Nephron (organoid): ENCODE measurements at regions not wholly inside any gene's neighbourhood (a gene's known extent, or its start where the extent isn't known, plus 50 kb on each side); places are given as distances from the start of the nearest gene placed in this dataset.
"Not testable (repeated sequence)": the region's sequence is repeated elsewhere in the genome, so short reads cannot be mapped to it uniquely, and the experiment has no call there.

Source experiments
- H3K27ac Mint-ChIP-seq, 3 experiments: 2 replicates each; pipeline ENCODE4 v1.8.0; 2020; ENCODE audit warnings: mixed read lengths in 3 of 3, mild to moderate bottlenecking in 2 of 3, moderate library complexity in 1 of 3
- H3K27me3 Mint-ChIP-seq: 2 replicates; pipeline ENCODE4 v1.8.0; 2021; ENCODE audit warnings: low read depth, mild to moderate bottlenecking, moderate library complexity, mixed read lengths
- H3K36me3 Mint-ChIP-seq: 2 replicates; pipeline ENCODE4 v1.8.0; 2020; ENCODE audit warnings: low read depth, mixed read lengths
- H3K4me1 Mint-ChIP-seq: 2 replicates; pipeline ENCODE4 v1.8.0; 2020; ENCODE audit warnings: mixed read lengths
- H3K4me3 Mint-ChIP-seq, 3 experiments: 2 replicates each; pipeline ENCODE4 v1.8.0; 2020; ENCODE audit warnings: mild to moderate bottlenecking in 3 of 3, mixed read lengths in 3 of 3, moderate library complexity in 2 of 3
- H3K9me3 Mint-ChIP-seq: 2 replicates; pipeline ENCODE4 v1.8.0; 2020; ENCODE audit warnings: mixed read lengths
- TF ChIP-seq, protein P1 (sequence below), 3 experiments: fragments of 200-600 bp; sonication (generic); IDR thresholded peaks; one replicate each; pipeline ENCODE4 v1.5.0; 2021; ENCODE audit warnings: antibody characterized with exemption in 3 of 3; ENCODE audit not compliant: unreplicated experiment in 3 of 3

- H3K27me3 Mint-ChIP-seq, result peaks cover 6% of the 10 kb centered on the region
Measured at GRCh38 chr7:11266101-11266500, 292.4 kb downstream of the PHF14 start.

DNA sequence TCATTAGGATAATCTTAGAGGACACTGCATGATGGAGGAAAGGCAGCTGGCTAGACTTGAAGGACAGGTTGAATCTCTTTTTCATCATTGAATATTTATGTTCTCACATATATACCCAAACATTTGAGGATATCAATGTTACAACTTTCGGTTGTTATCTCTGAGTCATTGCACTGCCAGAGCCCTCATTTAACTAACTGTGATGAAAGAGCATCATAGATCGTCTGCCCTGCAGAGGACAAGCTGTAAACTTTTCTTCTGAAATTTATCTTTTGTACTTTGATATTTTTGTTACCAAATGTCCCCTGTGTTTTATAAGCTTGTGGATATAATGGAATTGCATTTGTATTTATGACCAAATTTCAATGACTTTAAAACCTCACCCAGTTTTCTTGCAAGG lies 298.7 kb downstream of the PHF14 start:
- TF ChIP-seq, protein P1, sequence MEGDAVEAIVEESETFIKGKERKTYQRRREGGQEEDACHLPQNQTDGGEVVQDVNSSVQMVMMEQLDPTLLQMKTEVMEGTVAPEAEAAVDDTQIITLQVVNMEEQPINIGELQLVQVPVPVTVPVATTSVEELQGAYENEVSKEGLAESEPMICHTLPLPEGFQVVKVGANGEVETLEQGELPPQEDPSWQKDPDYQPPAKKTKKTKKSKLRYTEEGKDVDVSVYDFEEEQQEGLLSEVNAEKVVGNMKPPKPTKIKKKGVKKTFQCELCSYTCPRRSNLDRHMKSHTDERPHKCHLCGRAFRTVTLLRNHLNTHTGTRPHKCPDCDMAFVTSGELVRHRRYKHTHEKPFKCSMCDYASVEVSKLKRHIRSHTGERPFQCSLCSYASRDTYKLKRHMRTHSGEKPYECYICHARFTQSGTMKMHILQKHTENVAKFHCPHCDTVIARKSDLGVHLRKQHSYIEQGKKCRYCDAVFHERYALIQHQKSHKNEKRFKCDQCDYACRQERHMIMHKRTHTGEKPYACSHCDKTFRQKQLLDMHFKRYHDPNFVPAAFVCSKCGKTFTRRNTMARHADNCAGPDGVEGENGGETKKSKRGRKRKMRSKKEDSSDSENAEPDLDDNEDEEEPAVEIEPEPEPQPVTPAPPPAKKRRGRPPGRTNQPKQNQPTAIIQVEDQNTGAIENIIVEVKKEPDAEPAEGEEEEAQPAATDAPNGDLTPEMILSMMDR (IDR thresholded peaks at IDR 0.05; ENCODE audit: unreplicated experiment in 3 of 3), result no peak
- no peak overlapping the region for H3K27ac Mint-ChIP-seq
- H3K9me3 Mint-ChIP-seq, result no peaks in the 10 kb centered on the region
- no peaks in the 10 kb centered on the region for H3K36me3 Mint-ChIP-seq
- no peak overlapping the region for H3K4me3 Mint-ChIP-seq
- no peaks in the 10 kb centered on the region for H3K27me3 Mint-ChIP-seq
- H3K4me1 Mint-ChIP-seq, result no peaks in the 10 kb centered on the region

More at GRCh38 chr7:11266101-11266500, 292.4 kb downstream of the PHF14 start:
- Mint-ChIP-seq H3K4me3 (no peak overlapping the region), H3K36me3 (no peaks in the 10 kb centered on the region), H3K27ac (no peak overlapping the region), H3K9me3 (no peaks in the 10 kb centered on the region), H3K4me1 (no peaks in the 10 kb centered on the region)
- TF ChIP-seq, protein P1 (IDR thresholded peaks at IDR 0.05; ENCODE audit: unreplicated experiment in 3 of 3), result no peak

DNA sequence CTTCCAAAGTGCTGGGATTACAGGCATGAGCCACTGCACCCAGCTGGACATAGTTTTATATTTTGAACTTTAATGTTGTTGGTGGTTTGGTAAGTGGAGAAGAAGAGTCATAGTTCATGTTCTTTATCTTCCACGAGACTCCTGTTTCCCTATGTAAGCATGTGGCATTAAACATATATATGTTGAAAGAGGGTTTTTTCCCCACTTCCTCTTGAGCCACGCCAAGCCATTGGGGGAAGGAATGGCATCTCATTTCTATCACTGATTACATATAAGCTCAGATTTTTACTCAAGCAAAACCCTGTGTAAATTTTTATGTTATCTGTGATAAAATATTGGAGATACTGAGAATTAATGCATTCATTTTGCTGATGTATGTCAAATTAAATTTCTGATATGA lies 300.4 kb downstream of the PHF14 start:
- H3K9me3 Mint-ChIP-seq, result no peaks in the 10 kb centered on the region
- H3K36me3 Mint-ChIP-seq, result no peaks in the 10 kb centered on the region
- TF ChIP-seq, protein P1 (IDR thresholded peaks at IDR 0.05; ENCODE audit: unreplicated experiment in 3 of 3), result no peak
- H3K4me1 Mint-ChIP-seq, result no peaks in the 10 kb centered on the region
- H3K4me3 Mint-ChIP-seq, result no peak overlapping the region
- no peaks in the 10 kb centered on the region for H3K27me3 Mint-ChIP-seq
- H3K27ac Mint-ChIP-seq, result no peak overlapping the region

- TF ChIP-seq, protein P1 (IDR thresholded peaks at IDR 0.05; ENCODE audit: unreplicated experiment in 3 of 3), result no peak
- H3K36me3 Mint-ChIP-seq, result no peaks in the 10 kb centered on the region
- peaks cover 3% of the 10 kb centered on the region for H3K9me3 Mint-ChIP-seq
- no peaks in the 10 kb centered on the region for H3K27me3 Mint-ChIP-seq
- no peak overlapping the region for H3K4me3 Mint-ChIP-seq
- H3K4me1 Mint-ChIP-seq, result no peaks in the 10 kb centered on the region
- H3K27ac Mint-ChIP-seq, result no peak overlapping the region
Measured at GRCh38 chr7:11281953-11282352, 308.3 kb downstream of the PHF14 start.

DNA sequence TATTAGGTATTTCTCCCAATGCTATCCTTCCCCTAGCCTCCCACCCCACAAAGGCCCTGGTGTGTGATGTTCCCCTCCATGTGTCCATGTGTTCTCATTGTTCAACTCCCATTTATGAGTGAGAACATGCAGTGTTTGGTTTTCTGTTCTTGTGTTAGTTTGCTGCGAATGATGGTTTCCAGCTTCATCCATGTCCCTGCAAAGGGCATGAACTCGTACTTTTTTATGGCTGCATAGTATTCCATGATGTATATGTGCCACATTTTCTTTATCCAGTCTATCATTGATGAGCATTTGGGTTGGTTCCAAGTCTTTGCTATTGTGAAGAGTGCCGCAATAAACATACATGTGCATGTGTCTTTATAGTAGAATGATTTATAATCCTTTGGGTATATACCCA lies 309.9 kb downstream of the PHF14 start:
- not testable (repeated sequence) for H3K36me3 Mint-ChIP-seq

DNA sequence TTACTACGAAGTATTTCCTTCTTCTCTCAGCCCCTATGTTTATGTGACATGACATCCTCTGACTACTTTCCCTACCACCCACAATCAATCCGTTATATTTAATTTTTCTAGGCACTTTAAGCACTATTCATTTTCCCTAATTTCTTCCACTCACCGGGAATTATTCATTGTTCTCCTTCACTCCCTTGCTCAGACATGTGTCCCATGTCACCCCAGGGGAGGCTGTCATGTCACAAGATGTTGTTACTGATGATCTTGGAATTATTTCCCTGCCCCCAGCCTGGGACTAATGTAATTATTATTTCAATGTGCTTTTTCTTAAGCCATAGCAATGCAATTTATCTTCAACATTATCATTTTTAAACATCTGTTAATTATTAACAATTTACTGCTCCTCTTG lies 317.2 kb downstream of the PHF14 start:
- Mint-ChIP-seq H3K4me1 (no peaks in the 10 kb centered on the region), H3K27me3 (no peaks in the 10 kb centered on the region), H3K4me3 (no peak overlapping the region), H3K36me3 (no peaks in the 10 kb centered on the region), H3K27ac (peak overlapping the region; percentile 2 to 51 (median 10)), H3K9me3 (no peaks in the 10 kb centered on the region)
- TF ChIP-seq, protein P1 (IDR thresholded peaks at IDR 0.05; ENCODE audit: unreplicated experiment in 3 of 3), result no peak

More for the DNA sequence above, 309.9 kb downstream of the PHF14 start:
- H3K4me1 Mint-ChIP-seq, H3K27me3 Mint-ChIP-seq, H3K4me3 Mint-ChIP-seq, H3K27ac Mint-ChIP-seq, H3K9me3 Mint-ChIP-seq: not testable (repeated sequence)
